ENCODE measurements at regions not wholly inside any gene's neighbourhood (a gene's known extent, or its start where the extent isn't known, plus 50 kb on each side); places are given as distances from the start of the nearest gene placed in this dataset.
A peak's percentile ranks its signal among the peaks of the same experiment; 100 is the strongest.

DNA sequence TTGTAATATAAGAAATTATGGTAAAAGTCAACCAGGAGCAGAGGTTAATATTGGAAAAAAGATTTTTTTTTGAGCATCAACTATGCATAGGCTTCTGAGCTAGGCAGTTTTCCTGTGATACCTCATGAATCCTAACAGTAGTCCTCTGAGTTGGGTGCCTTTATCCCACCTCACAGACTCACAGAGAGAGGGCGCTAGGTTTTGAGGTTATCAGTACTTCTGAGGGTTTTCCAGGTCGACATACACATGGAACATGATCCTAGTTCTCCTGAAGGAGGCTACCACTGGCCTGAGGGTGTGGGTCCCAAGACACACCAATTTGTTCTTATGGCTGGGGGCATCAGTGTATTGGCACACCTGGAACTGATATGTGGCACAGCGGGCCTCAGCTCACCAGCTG lies 358.8 kb upstream of the JAG1 start:
- no peak overlapping the region for H3K4me3 ChIP-seq (replicated peaks; ENCODE audit: low read depth, low read length)
- TF ChIP-seq, protein P1, sequence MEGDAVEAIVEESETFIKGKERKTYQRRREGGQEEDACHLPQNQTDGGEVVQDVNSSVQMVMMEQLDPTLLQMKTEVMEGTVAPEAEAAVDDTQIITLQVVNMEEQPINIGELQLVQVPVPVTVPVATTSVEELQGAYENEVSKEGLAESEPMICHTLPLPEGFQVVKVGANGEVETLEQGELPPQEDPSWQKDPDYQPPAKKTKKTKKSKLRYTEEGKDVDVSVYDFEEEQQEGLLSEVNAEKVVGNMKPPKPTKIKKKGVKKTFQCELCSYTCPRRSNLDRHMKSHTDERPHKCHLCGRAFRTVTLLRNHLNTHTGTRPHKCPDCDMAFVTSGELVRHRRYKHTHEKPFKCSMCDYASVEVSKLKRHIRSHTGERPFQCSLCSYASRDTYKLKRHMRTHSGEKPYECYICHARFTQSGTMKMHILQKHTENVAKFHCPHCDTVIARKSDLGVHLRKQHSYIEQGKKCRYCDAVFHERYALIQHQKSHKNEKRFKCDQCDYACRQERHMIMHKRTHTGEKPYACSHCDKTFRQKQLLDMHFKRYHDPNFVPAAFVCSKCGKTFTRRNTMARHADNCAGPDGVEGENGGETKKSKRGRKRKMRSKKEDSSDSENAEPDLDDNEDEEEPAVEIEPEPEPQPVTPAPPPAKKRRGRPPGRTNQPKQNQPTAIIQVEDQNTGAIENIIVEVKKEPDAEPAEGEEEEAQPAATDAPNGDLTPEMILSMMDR (IDR thresholded peaks at IDR 0.05; ENCODE audit: low read length, missing control alignments): no peak
- no peak for DNase-seq (ENCODE audit: low read depth)

GRCh38 chr20:11034025-11034424 lies 360.2 kb upstream of the JAG1 start:
- TF ChIP-seq, protein P1 (IDR thresholded peaks at IDR 0.05; ENCODE audit: low read length, missing control alignments): no peak
- no peak for DNase-seq (ENCODE audit: low read depth)
- no peak overlapping the region for H3K4me3 ChIP-seq (replicated peaks; ENCODE audit: low read depth, low read length)

DNA sequence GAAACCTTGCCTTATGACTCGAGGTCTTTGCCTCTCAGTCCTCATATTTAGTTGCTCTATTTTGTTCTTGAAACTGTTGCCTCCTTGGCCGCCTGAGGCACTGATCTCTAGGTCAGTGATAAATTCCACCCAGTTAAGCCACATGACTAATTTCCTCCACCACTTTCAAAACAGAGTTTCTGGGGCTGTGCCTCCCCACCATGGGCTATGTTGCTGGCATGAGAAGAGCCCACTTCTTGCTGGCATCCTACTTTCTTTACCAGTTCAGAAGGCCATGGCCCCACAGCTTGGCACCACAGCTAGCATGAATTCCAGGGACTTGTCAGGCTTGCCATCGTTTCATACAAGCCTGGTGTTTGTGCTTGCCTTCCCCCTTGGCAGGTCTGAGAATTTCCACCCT lies 361.4 kb upstream of the JAG1 start:
- H3K4me3 ChIP-seq (replicated peaks; ENCODE audit: low read depth, low read length): no peak overlapping the region
- TF ChIP-seq, protein P1 (IDR thresholded peaks at IDR 0.05; ENCODE audit: low read length, missing control alignments): no peak
- DNase-seq (ENCODE audit: low read depth): no peak

DNA sequence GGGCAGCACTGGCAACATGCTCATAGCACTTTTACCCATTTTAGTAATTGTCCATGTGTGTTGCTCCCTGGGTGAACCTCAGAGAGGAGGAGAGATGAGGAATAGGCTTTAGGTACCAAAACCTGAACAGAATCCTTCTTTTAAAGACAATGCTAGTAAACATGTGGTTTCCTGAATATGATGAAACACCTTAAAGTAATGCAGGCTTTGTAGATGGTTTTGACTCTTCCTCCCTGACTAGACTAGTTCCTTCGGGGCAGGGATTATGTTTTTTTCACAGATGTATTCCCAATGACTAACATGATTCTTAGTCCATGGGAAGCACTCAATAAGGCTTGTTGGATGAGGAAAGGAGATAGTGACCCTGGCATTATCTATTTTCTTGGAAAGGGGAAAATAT lies 367.6 kb upstream of the JAG1 start:
- TF ChIP-seq, protein P1 (IDR thresholded peaks at IDR 0.05; ENCODE audit: low read length, missing control alignments): no peak
- DNase-seq (ENCODE audit: low read depth): peak; percentile 26
- no peak overlapping the region for H3K4me3 ChIP-seq (replicated peaks; ENCODE audit: low read depth, low read length)

DNA sequence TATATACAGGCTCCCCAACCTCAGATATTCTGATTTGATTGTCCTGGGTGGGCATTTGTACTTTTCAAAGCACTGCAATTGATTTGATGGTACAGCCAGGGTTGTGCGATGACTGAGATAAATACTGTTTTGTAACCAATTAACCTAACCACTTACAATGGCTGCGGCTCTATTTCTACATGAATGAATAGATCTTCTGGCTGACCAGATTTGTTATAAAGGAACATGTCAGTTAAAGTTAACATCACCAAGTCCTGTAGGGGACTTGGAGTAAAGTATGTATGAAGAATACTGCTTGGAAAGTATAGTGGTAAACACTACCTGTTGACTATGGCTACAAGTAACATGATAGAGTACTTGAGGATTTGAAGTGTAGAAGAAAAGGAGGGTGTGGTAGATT lies 369.2 kb upstream of the JAG1 start:
- no peak for DNase-seq (ENCODE audit: low read depth)
- no peak overlapping the region for H3K4me3 ChIP-seq (replicated peaks; ENCODE audit: low read depth, low read length)
- TF ChIP-seq, protein P1 (IDR thresholded peaks at IDR 0.05; ENCODE audit: low read length, missing control alignments): no peak

GRCh38 chr20:11044561-11044960 lies 370.8 kb upstream of the JAG1 start:
- TF ChIP-seq, protein P1 (IDR thresholded peaks at IDR 0.05; ENCODE audit: low read length, missing control alignments): no peak
- DNase-seq (ENCODE audit: low read depth): no peak

GRCh38 chr20:11045412-11046175 lies 371.8 kb upstream of the JAG1 start:
- no peak overlapping the region for H3K4me3 ChIP-seq (replicated peaks; ENCODE audit: low read depth, low read length)
- TF ChIP-seq, protein P1 (IDR thresholded peaks at IDR 0.05; ENCODE audit: low read length, missing control alignments): no peak
- no peak for DNase-seq (ENCODE audit: low read depth)

More at GRCh38 chr20:11044561-11044960, 370.8 kb upstream of the JAG1 start:
- H3K4me3 ChIP-seq (replicated peaks; ENCODE audit: low read depth, low read length): no peak overlapping the region

All from fibroblast of pulmonary artery (primary cell).